GM12892 (cell line): ENCODE measurements at regions not wholly inside any gene's neighbourhood (a gene's known extent, or its start where the extent isn't known, plus 50 kb on each side); places are given as distances from the start of the nearest gene placed in this dataset.

Source experiments
- POLR2A ChIP-seq: IDR thresholded peaks from 2 replicates; pipeline ENCODE4 v1.6.1; 2011; ENCODE audit warnings: low read depth, low read length, control low read depth
- POLR2AphosphoS5 ChIP-seq: IDR thresholded peaks from 2 replicates; pipeline ENCODE4 v1.6.1; 2011; ENCODE audit warnings: low read depth, low read length, control low read depth

GRCh38 chr22:48145738-48146137 lies 1383.3 kb downstream of the TBC1D22A start:
- no peak for TF ChIP-seq POLR2A
- no peak for TF ChIP-seq POLR2AphosphoS5
